ENCODE measurements at regions not wholly inside any gene's neighbourhood (a gene's known extent, or its start where the extent isn't known, plus 50 kb on each side); places are given as distances from the start of the nearest gene placed in this dataset.

GRCh38 chr10:2974503-2975207 lies 92.7 kb upstream of the PFKP start:
- H3K79me2 ChIP-seq (ENCODE audit: insufficient read depth, low read length) = no peaks in the 10 kb centered on the region
- H2AFZ ChIP-seq (ENCODE audit: low read depth, low read length, severe bottlenecking) = no peak overlapping the region
- H3K27ac ChIP-seq (ENCODE audit: low read depth, low read length) = no peak overlapping the region
- no peak overlapping the region for H3K4me2 ChIP-seq (ENCODE audit: low read depth, low read length, poor library complexity, severe bottlenecking)
- H3K36me3 ChIP-seq (ENCODE audit: low read length) = no peaks in the 10 kb centered on the region
- H3K27me3 ChIP-seq (ENCODE audit: low read length) = no peaks in the 10 kb centered on the region
- no peak overlapping the region for H3K4me3 ChIP-seq (ENCODE audit: insufficient read depth, low read length, poor library complexity, severe bottlenecking)
- H3K9me3 ChIP-seq (ENCODE audit: insufficient read depth, low read length) = no peaks in the 10 kb centered on the region
- no peaks in the 10 kb centered on the region for H3K9me2 ChIP-seq (replicated peaks; ENCODE audit: insufficient read depth, low read length)
- no peaks in the 10 kb centered on the region for H4K20me1 ChIP-seq (ENCODE audit: low read depth, low read length)
- H3K9ac ChIP-seq (ENCODE audit: low read length) = no peak overlapping the region
- no peaks in the 10 kb centered on the region for H3F3A ChIP-seq (ENCODE audit: insufficient read depth)
- no peak for TF ChIP-seq CTCF (IDR thresholded peaks at IDR 0.05; ENCODE audit: insufficient read depth, low read length, poor library complexity, severe bottlenecking)

- Histone ChIP-seq H3K36me3 (ENCODE audit: low read length) (no peaks in the 10 kb centered on the region), H3K27me3 (ENCODE audit: low read length) (no peaks in the 10 kb centered on the region), H3K79me2 (ENCODE audit: insufficient read depth, low read length) (no peaks in the 10 kb centered on the region), H3K27ac (ENCODE audit: low read depth, low read length) (no peak overlapping the region), H3K9ac (ENCODE audit: low read length) (no peak overlapping the region), H3K4me2 (ENCODE audit: low read depth, low read length, poor library complexity, severe bottlenecking) (no peak overlapping the region), H3K9me2 (replicated peaks; ENCODE audit: insufficient read depth, low read length) (no peaks in the 10 kb centered on the region), H2AFZ (ENCODE audit: low read depth, low read length, severe bottlenecking) (no peak overlapping the region), H3K9me3 (ENCODE audit: insufficient read depth, low read length) (no peaks in the 10 kb centered on the region), H4K20me1 (ENCODE audit: low read depth, low read length) (no peaks in the 10 kb centered on the region), H3F3A (ENCODE audit: insufficient read depth) (no peaks in the 10 kb centered on the region), H3K4me3 (ENCODE audit: insufficient read depth, low read length, poor library complexity, severe bottlenecking) (no peak overlapping the region)
- TF ChIP-seq CTCF (IDR thresholded peaks at IDR 0.05; ENCODE audit: insufficient read depth, low read length, poor library complexity, severe bottlenecking) = no peak
- no peak for TF ChIP-seq EZH2phosphoT487 (conservative IDR thresholded peaks at IDR 0.05; ENCODE audit: low read length)
Measured at GRCh38 chr10:2974083-2974482, 93.3 kb upstream of the PFKP start.

- Histone ChIP-seq H3K9me2 (replicated peaks; ENCODE audit: insufficient read depth, low read length) (no peaks in the 10 kb centered on the region), H3K27me3 (ENCODE audit: low read length) (no peaks in the 10 kb centered on the region), H3K4me2 (ENCODE audit: low read depth, low read length, poor library complexity, severe bottlenecking) (no peak overlapping the region), H4K20me1 (ENCODE audit: low read depth, low read length) (no peaks in the 10 kb centered on the region), H2AFZ (ENCODE audit: low read depth, low read length, severe bottlenecking) (no peak overlapping the region), H3K27ac (ENCODE audit: low read depth, low read length) (no peak overlapping the region), H3K9me3 (ENCODE audit: insufficient read depth, low read length) (no peaks in the 10 kb centered on the region), H3K36me3 (ENCODE audit: low read length) (no peaks in the 10 kb centered on the region), H3K79me2 (ENCODE audit: insufficient read depth, low read length) (no peaks in the 10 kb centered on the region), H3F3A (ENCODE audit: insufficient read depth) (no peaks in the 10 kb centered on the region), H3K9ac (ENCODE audit: low read length) (no peak overlapping the region), H3K4me3 (ENCODE audit: insufficient read depth, low read length, poor library complexity, severe bottlenecking) (no peak overlapping the region)
- TF ChIP-seq EZH2phosphoT487 (conservative IDR thresholded peaks at IDR 0.05; ENCODE audit: low read length) (no peak), CTCF (IDR thresholded peaks at IDR 0.05; ENCODE audit: insufficient read depth, low read length, poor library complexity, severe bottlenecking) (no peak)
Measured at GRCh38 chr10:2972810-2973209, 94.5 kb upstream of the PFKP start.

Data from SU-DHL-6 (cell line).